ENCODE measurements at regions not wholly inside any gene's neighbourhood (a gene's known extent, or its start where the extent isn't known, plus 50 kb on each side); places are given as distances from the start of the nearest gene placed in this dataset.

GRCh38 chr15:53354874-53355273, 404.6 kb downstream of the WDR72 start:
- no peak for DNase-seq (ENCODE audit: extremely low read depth, low read depth)
- no peak overlapping the region for H3K4me3 ChIP-seq (replicated peaks; ENCODE audit: low read depth, low read length)
- no peak for TF ChIP-seq CTCF (IDR thresholded peaks at IDR 0.05; ENCODE audit: low read depth, low read length, missing control alignments)

- TF ChIP-seq CTCF (IDR thresholded peaks at IDR 0.05; ENCODE audit: low read depth, low read length, missing control alignments) = no peak
- H3K4me3 ChIP-seq (replicated peaks; ENCODE audit: low read depth, low read length) = no peak overlapping the region
- DNase-seq (ENCODE audit: extremely low read depth, low read depth) = no peak
Measured at GRCh38 chr15:53351373-53351772, 408.1 kb downstream of the WDR72 start.

GRCh38 chr15:53346583-53346982, 412.9 kb downstream of the WDR72 start:
- TF ChIP-seq CTCF (IDR thresholded peaks at IDR 0.05; ENCODE audit: low read depth, low read length, missing control alignments) = no peak
- no peak for DNase-seq (ENCODE audit: extremely low read depth, low read depth)
- H3K4me3 ChIP-seq (replicated peaks; ENCODE audit: low read depth, low read length) = no peak overlapping the region

- H3K4me3 ChIP-seq (replicated peaks; ENCODE audit: low read depth, low read length) = no peak overlapping the region
- DNase-seq (ENCODE audit: extremely low read depth, low read depth) = no peak
- no peak for TF ChIP-seq CTCF (IDR thresholded peaks at IDR 0.05; ENCODE audit: low read depth, low read length, missing control alignments)
Measured at GRCh38 chr15:53331328-53332190, 427.9 kb downstream of the WDR72 start.

GRCh38 chr15:53328341-53328740, 431.1 kb downstream of the WDR72 start:
- H3K4me3 ChIP-seq (replicated peaks; ENCODE audit: low read depth, low read length) = no peak overlapping the region
- no peak for DNase-seq (ENCODE audit: extremely low read depth, low read depth)
- TF ChIP-seq CTCF (IDR thresholded peaks at IDR 0.05; ENCODE audit: low read depth, low read length, missing control alignments) = no peak

- H3K4me3 ChIP-seq (replicated peaks; ENCODE audit: low read depth, low read length) = no peak overlapping the region
- no peak for TF ChIP-seq CTCF (IDR thresholded peaks at IDR 0.05; ENCODE audit: low read depth, low read length, missing control alignments)
- no peak for DNase-seq (ENCODE audit: extremely low read depth, low read depth)
Measured at GRCh38 chr15:53324061-53324460, 435.4 kb downstream of the WDR72 start.

All from HFF-Myc (cell line).